ENCODE measurements at regions not wholly inside any gene's neighbourhood (a gene's known extent, or its start where the extent isn't known, plus 50 kb on each side); places are given as distances from the start of the nearest gene placed in this dataset.
"Not testable (repeated sequence)": the region's sequence is repeated elsewhere in the genome, so short reads cannot be mapped to it uniquely, and the experiment has no call there.

DNA sequence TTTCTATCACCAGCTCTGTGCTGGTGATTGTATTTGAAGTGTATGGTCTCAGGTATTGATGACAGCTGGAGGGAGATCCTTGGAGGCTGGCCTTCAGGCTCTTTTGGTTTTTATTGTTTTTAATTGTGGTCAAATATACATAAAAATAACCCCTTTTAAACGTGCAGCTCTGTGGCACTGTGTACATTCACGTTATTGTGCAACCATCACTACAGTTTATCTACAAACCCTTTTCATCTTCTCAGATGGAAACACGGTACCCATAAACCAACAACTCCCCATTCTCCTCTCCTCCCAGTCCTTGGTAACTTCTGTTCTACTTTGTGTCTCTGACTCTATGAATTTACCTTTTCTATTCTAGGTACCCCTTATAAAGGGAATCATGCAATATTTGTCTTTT, 79.3 kb upstream of the ATP8B1 start:
- no peak overlapping the region for H2BK12ac ChIP-seq (ENCODE audit: low read length in 2 of 2)
- no peak for DNase-seq
- H3K23ac ChIP-seq (ENCODE audit: low read length in 2 of 2), result no peak overlapping the region
- H3K27me3 ChIP-seq (ENCODE audit: control insufficient read depth in 1 of 2, insufficient read depth in 1 of 2, low read length in 2 of 2), result no peaks in the 10 kb centered on the region
- peaks cover 2% of the 10 kb centered on the region for H3K4me1 ChIP-seq (ENCODE audit: control insufficient read depth, insufficient read depth, low read depth, low read length)
- no peak overlapping the region for H3K14ac ChIP-seq (ENCODE audit: low read length in 2 of 2)
- no peak overlapping the region for H2BK15ac ChIP-seq (ENCODE audit: low read depth, poor library complexity, severe bottlenecking)
- H4K8ac ChIP-seq (ENCODE audit: low read length), result no peak overlapping the region
- no peak overlapping the region for H2BK5ac ChIP-seq (ENCODE audit: low read depth, low read length, poor library complexity, severe bottlenecking)
- no peak overlapping the region for H3K4me3 ChIP-seq (ENCODE audit: insufficient read depth in 1 of 2, low read depth in 1 of 2, low read length in 2 of 2)
- H3K79me1 ChIP-seq (replicated peaks; ENCODE audit: low read length, poor library complexity, severe bottlenecking), result no peaks in the 10 kb centered on the region
- no peak overlapping the region for H3K4me2 ChIP-seq (ENCODE audit: low read length, poor library complexity, severe bottlenecking)
- no peak overlapping the region for H2AFZ ChIP-seq (ENCODE audit: low read depth, low read length)
- H3K27ac ChIP-seq (ENCODE audit: low read length, poor library complexity, severe bottlenecking), result no peak overlapping the region
- no peak overlapping the region for H2AK5ac ChIP-seq (ENCODE audit: low read length, severe bottlenecking)
- WGBS, result 73% methylated on average over 3 of the region's 3 CpGs
- H3K4ac ChIP-seq (ENCODE audit: low read depth in 1 of 2, low read length in 2 of 2), result no peak overlapping the region
- H2BK120ac ChIP-seq (ENCODE audit: low read depth, low read length), result no peak overlapping the region
- H3K9me3 ChIP-seq (ENCODE audit: control insufficient read depth, low read length), result peaks cover 11% of the 10 kb centered on the region
- no peak overlapping the region for H4K91ac ChIP-seq (ENCODE audit: low read length)
- no peaks in the 10 kb centered on the region for H3K36me3 ChIP-seq (ENCODE audit: control insufficient read depth in 1 of 2, insufficient read depth in 2 of 2, low read depth in 1 of 2, low read length in 2 of 2)
- H3K9ac ChIP-seq (ENCODE audit: low read length), result no peak overlapping the region
- H3K18ac ChIP-seq (ENCODE audit: low read depth in 1 of 2, low read length in 2 of 2), result no peak overlapping the region

DNA sequence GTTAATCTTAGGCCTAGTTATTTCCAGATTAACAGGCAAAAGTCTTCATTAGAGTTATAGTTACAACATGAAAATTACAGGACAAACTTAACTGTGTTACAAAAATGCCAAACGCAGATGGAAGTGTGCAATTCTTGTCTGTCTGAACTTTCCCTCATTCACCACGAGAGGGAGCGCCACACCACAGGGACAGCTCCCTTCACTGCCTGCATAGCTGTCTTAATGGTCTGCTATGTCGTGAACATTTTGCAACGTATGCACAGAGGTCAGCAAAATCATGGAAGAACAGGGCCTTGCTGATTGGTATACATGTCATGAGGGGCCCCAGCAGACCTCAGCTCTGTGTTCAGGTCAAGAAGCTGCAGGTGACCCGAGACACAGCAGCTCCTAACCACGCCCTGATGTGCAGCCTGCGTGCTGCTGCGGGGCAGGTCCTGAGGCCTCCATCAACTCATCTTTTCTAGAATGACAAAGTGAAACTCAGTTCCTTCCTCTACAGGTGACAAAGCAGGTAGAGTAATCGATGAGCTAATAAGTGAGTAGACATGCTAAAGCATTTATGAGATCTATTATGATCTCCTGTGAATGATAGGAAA, 78.8 kb upstream of the ATP8B1 start:
- 43% methylated on average over 8 of the region's 10 CpGs for WGBS

DNA sequence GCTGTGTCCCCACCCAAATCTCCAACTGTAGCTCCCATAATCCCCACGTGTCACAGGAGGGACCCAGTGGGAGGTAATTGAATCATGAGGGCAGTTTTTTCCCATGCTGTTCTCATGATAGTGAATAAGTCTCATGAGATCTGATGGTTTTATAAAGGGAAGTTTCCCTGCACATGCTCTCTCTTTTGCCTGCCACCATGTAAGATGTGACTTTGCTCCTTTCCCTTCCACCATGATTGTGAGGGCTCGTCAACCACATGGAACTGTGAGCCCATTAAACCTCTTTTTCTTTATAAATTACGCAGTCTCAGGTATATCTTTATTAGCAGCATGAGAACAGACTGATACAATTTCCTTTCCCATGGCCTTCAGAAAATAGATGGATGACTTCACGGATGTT, 76.8 kb upstream of the ATP8B1 start:
- H3K79me1 ChIP-seq (replicated peaks; ENCODE audit: low read length, poor library complexity, severe bottlenecking); H3K36me3 ChIP-seq (ENCODE audit: control insufficient read depth in 1 of 2, insufficient read depth in 2 of 2, low read depth in 1 of 2, low read length in 2 of 2); H3K23ac ChIP-seq (ENCODE audit: low read length in 2 of 2); H2BK15ac ChIP-seq (ENCODE audit: low read depth, poor library complexity, severe bottlenecking); H3K14ac ChIP-seq (ENCODE audit: low read length in 2 of 2); H3K4ac ChIP-seq (ENCODE audit: low read depth in 1 of 2, low read length in 2 of 2); H3K18ac ChIP-seq (ENCODE audit: low read depth in 1 of 2, low read length in 2 of 2); H2AFZ ChIP-seq (ENCODE audit: low read depth, low read length); H4K8ac ChIP-seq (ENCODE audit: low read length); H3K27me3 ChIP-seq (ENCODE audit: control insufficient read depth in 1 of 2, insufficient read depth in 1 of 2, low read length in 2 of 2); H2AK5ac ChIP-seq (ENCODE audit: low read length, severe bottlenecking); H3K4me3 ChIP-seq (ENCODE audit: insufficient read depth in 1 of 2, low read depth in 1 of 2, low read length in 2 of 2); H2BK5ac ChIP-seq (ENCODE audit: low read depth, low read length, poor library complexity, severe bottlenecking); H2BK12ac ChIP-seq (ENCODE audit: low read length in 2 of 2); H3K9ac ChIP-seq (ENCODE audit: low read length); H3K27ac ChIP-seq (ENCODE audit: low read length, poor library complexity, severe bottlenecking); DNase-seq; H2BK120ac ChIP-seq (ENCODE audit: low read depth, low read length); H3K4me2 ChIP-seq (ENCODE audit: low read length, poor library complexity, severe bottlenecking); H4K91ac ChIP-seq (ENCODE audit: low read length); H3K4me1 ChIP-seq (ENCODE audit: control insufficient read depth, insufficient read depth, low read depth, low read length): not testable (repeated sequence)
- WGBS, result 94% methylated on average over 2 of the region's 4 CpGs
- peaks cover 11% of the 10 kb centered on the region for H3K9me3 ChIP-seq (ENCODE audit: control insufficient read depth, low read length)

More for the DNA sequence above, 78.8 kb upstream of the ATP8B1 start:
- Histone ChIP-seq H3K23ac (ENCODE audit: low read length in 2 of 2) (no peak overlapping the region), H3K4me3 (ENCODE audit: insufficient read depth in 1 of 2, low read depth in 1 of 2, low read length in 2 of 2) (no peak overlapping the region), H4K91ac (ENCODE audit: low read length) (no peak overlapping the region), H2BK5ac (ENCODE audit: low read depth, low read length, poor library complexity, severe bottlenecking) (no peak overlapping the region), H3K27ac (ENCODE audit: low read length, poor library complexity, severe bottlenecking) (no peak overlapping the region), H3K9me3 (ENCODE audit: control insufficient read depth, low read length) (peaks cover 11% of the 10 kb centered on the region), H2AFZ (ENCODE audit: low read depth, low read length) (peak overlapping the region; percentile 60), H3K36me3 (ENCODE audit: control insufficient read depth in 1 of 2, insufficient read depth in 2 of 2, low read depth in 1 of 2, low read length in 2 of 2) (no peaks in the 10 kb centered on the region), H3K4ac (ENCODE audit: low read depth in 1 of 2, low read length in 2 of 2) (peak overlapping the region in 1 of 2 experiments; percentile 34), H3K27me3 (ENCODE audit: control insufficient read depth in 1 of 2, insufficient read depth in 1 of 2, low read length in 2 of 2) (no peaks in the 10 kb centered on the region), H2BK15ac (ENCODE audit: low read depth, poor library complexity, severe bottlenecking) (no peak overlapping the region), H2BK12ac (ENCODE audit: low read length in 2 of 2) (no peak overlapping the region), H2BK120ac (ENCODE audit: low read depth, low read length) (no peak overlapping the region), H3K14ac (ENCODE audit: low read length in 2 of 2) (no peak overlapping the region), H4K8ac (ENCODE audit: low read length) (peak overlapping the region; percentile 51), H3K18ac (ENCODE audit: low read depth in 1 of 2, low read length in 2 of 2) (peak overlapping the region in 1 of 2 experiments; percentile 66), H3K79me1 (replicated peaks; ENCODE audit: low read length, poor library complexity, severe bottlenecking) (no peaks in the 10 kb centered on the region), H3K9ac (ENCODE audit: low read length) (peak overlapping the region; percentile 76), H2AK5ac (ENCODE audit: low read length, severe bottlenecking) (no peak overlapping the region), H3K4me1 (ENCODE audit: control insufficient read depth, insufficient read depth, low read depth, low read length) (peaks cover 2% of the 10 kb centered on the region), H3K4me2 (ENCODE audit: low read length, poor library complexity, severe bottlenecking) (no peak overlapping the region)
- DNase-seq, result peak; percentile 76

DNA sequence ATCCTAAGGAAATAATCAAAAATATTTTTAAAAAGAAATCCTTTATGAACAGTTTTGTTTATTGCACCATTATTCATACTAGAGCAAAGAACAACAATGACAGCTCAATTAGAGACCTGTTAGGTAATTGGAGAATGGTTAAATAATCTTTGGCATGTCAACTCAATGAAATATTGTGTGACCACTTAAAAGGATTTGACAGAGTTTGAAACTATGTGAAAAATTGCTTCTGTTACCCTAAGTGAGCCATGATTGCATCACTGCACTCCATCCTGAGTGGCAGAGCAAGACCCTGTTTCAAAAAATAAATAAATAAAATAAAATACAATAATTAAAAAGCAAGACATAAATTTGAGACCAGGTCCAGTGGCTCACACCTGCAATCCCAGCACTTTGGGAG, 66.1 kb upstream of the ATP8B1 start:
- no peaks in the 10 kb centered on the region for H3K79me1 ChIP-seq (replicated peaks; ENCODE audit: low read length, poor library complexity, severe bottlenecking)
- H3K27ac ChIP-seq (ENCODE audit: low read length, poor library complexity, severe bottlenecking), result no peak overlapping the region
- no peak overlapping the region for H4K91ac ChIP-seq (ENCODE audit: low read length)
- H3K14ac ChIP-seq (ENCODE audit: low read length in 2 of 2), result no peak overlapping the region
- DNase-seq, result no peak
- H3K4me3 ChIP-seq (ENCODE audit: insufficient read depth in 1 of 2, low read depth in 1 of 2, low read length in 2 of 2), result no peak overlapping the region
- H3K4me1 ChIP-seq (ENCODE audit: control insufficient read depth, insufficient read depth, low read depth, low read length), result no peaks in the 10 kb centered on the region
- no peak overlapping the region for H3K4me2 ChIP-seq (ENCODE audit: low read length, poor library complexity, severe bottlenecking)
- no peak overlapping the region for H4K8ac ChIP-seq (ENCODE audit: low read length)
- H3K23ac ChIP-seq (ENCODE audit: low read length in 2 of 2), result no peak overlapping the region
- no peaks in the 10 kb centered on the region for H3K27me3 ChIP-seq (ENCODE audit: control insufficient read depth in 1 of 2, insufficient read depth in 1 of 2, low read length in 2 of 2)
- no peak overlapping the region for H2BK12ac ChIP-seq (ENCODE audit: low read length in 2 of 2)
- H3K9me3 ChIP-seq (ENCODE audit: control insufficient read depth, low read length), result peaks cover 12% of the 10 kb centered on the region
- no peaks in the 10 kb centered on the region for H3K36me3 ChIP-seq (ENCODE audit: control insufficient read depth in 1 of 2, insufficient read depth in 2 of 2, low read depth in 1 of 2, low read length in 2 of 2)
- no peak overlapping the region for H3K9ac ChIP-seq (ENCODE audit: low read length)
- H2BK15ac ChIP-seq (ENCODE audit: low read depth, poor library complexity, severe bottlenecking), result no peak overlapping the region
- H2AFZ ChIP-seq (ENCODE audit: low read depth, low read length), result no peak overlapping the region
- no peak overlapping the region for H3K4ac ChIP-seq (ENCODE audit: low read depth in 1 of 2, low read length in 2 of 2)
- H2BK5ac ChIP-seq (ENCODE audit: low read depth, low read length, poor library complexity, severe bottlenecking), result no peak overlapping the region
- no peak overlapping the region for H2BK120ac ChIP-seq (ENCODE audit: low read depth, low read length)
- H2AK5ac ChIP-seq (ENCODE audit: low read length, severe bottlenecking), result no peak overlapping the region
- H3K18ac ChIP-seq (ENCODE audit: low read depth in 1 of 2, low read length in 2 of 2), result no peak overlapping the region

Measured in mesenchymal stem cell (in vitro differentiated cells and primary cell).